Vagina (tissue), 2 donors: ENCODE measurements at regions not wholly inside any gene's neighbourhood (a gene's known extent, or its start where the extent isn't known, plus 50 kb on each side); places are given as distances from the start of the nearest gene placed in this dataset.

Experiments
- DNase-seq, 2 donors: peaks; one replicate each; pipeline ENCODE4 v3.0.0-alpha.2; 2017; ENCODE audit errors: extremely low spot score in 2 of 2
- H3K27ac ChIP-seq: fragments of 200-600 bp; sonication (generic); one replicate; pipeline ENCODE4 v1.5.1; 2019
- H3K27me3 ChIP-seq: fragments of 200-600 bp; sonication (generic); one replicate; pipeline ENCODE4 v1.5.1; 2019
- H3K36me3 ChIP-seq, 2 donors: fragments of 200-600 bp; sonication (generic); one replicate each; pipeline ENCODE4 v1.5.1; 2017 to 2019
- H3K4me1 ChIP-seq: fragments of 200-600 bp; sonication (generic); one replicate; pipeline ENCODE4 v1.5.1; 2019
- H3K4me3 ChIP-seq, 2 donors: fragments of 200-600 bp; sonication (generic); 1 replicate in 1 of 2; 2 replicates in 1 of 2; pipeline ENCODE4 v1.5.1; 2016 to 2019
- H3K9me3 ChIP-seq: fragments of 200-600 bp; sonication (generic); one replicate; pipeline ENCODE4 v1.5.1; 2019
- POLR2A ChIP-seq, 2 donors: fragments of 450-650 bp; IDR thresholded peaks; one replicate each; pipeline ENCODE4 v1.6.1; 2017; ENCODE audit warnings: antibody characterized with exemption in 2 of 2, mild to moderate bottlenecking in 2 of 2, moderate library complexity in 2 of 2
- POLR2AphosphoS5 ChIP-seq, 2 donors: sonication (generic); formaldehyde crosslinking; IDR thresholded peaks; one replicate each; pipeline ENCODE4 v1.9.0; 2017; ENCODE audit warnings: antibody characterized with exemption in 2 of 2, mild to moderate bottlenecking in 2 of 2, low read depth in 1 of 2; ENCODE audit not compliant: insufficient read depth in 1 of 2
- intact Hi-C: fragments of 100-400 bp; cut with DNase I; formaldehyde crosslinking; loops from one replicate; pipeline ENCODE4 v1.15.1; 2023
- TF ChIP-seq, protein P1 (sequence below), 3 experiments: fragments of 450-650 bp in 2 of 3; fragments of 200-600 bp in 1 of 3; sonication (generic) in 1 of 3; IDR thresholded peaks; one replicate each; pipeline ENCODE4 v1.5.1; 2017 to 2019; ENCODE audit warnings: antibody characterized with exemption in 3 of 3, mild to moderate bottlenecking in 2 of 3, moderate library complexity in 2 of 3

DNA sequence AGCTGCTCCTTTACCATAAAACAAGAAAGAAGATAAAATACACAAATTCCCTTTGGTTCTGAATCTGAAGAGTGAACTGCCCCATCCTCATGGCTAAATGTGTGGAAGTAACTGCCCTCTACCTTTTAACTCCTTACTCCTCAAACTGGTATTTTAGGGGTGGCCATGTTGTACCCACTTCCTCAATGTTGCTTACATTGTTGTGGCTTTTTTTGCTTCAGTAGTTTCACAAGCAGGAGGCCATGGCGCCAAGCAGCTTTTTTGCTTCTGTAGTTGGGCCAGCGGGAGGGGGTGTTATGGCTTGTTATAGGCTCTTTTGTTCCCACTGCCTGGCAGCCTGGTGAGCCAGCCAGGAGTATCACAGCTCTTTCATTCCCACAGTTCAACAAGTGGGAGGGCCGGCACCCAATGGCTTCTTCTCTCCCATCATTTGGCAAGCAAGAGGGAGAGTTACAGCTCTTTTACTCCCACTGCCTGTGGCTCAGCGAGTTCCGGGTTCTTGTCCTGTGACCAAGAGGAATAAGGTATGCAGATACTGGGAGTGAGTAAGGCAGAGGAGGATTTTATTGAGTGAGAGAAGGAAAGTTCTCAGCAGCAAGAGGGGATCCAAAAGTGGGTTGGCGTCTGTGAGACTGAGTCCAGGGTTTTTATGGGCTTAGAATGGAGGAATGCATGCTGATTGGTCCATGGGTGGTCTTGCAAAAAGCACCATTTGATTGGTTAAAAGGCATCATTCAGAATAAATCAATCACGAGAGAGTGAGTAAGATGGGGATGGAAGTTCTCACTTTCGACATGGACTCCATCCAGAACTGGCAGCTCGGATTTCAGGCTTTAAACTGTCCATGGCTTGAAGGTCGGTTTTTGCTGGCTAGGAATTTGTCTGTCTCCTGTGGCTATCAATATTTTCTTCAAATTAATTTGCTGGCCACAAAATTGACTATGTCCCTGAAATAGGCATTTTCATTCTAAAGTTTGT is 429.6 kb downstream of the HLX start:
- Histone ChIP-seq H3K4me3 (no peak overlapping the region), H3K36me3 (no peaks in the 10 kb centered on the region), H3K9me3 (no peaks in the 10 kb centered on the region), H3K4me1 (no peaks in the 10 kb centered on the region), H3K27me3 (no peaks in the 10 kb centered on the region), H3K27ac (no peak overlapping the region)
- no peak for DNase-seq
- intact Hi-C loops: no loop called here
- TF ChIP-seq POLR2AphosphoS5 (IDR thresholded peaks at IDR 0.05; ENCODE audit: insufficient read depth in 1 of 2, low read depth in 1 of 2) (no peak), POLR2A (IDR thresholded peaks at IDR 0.05) (no peak)
- TF ChIP-seq, protein P1, sequence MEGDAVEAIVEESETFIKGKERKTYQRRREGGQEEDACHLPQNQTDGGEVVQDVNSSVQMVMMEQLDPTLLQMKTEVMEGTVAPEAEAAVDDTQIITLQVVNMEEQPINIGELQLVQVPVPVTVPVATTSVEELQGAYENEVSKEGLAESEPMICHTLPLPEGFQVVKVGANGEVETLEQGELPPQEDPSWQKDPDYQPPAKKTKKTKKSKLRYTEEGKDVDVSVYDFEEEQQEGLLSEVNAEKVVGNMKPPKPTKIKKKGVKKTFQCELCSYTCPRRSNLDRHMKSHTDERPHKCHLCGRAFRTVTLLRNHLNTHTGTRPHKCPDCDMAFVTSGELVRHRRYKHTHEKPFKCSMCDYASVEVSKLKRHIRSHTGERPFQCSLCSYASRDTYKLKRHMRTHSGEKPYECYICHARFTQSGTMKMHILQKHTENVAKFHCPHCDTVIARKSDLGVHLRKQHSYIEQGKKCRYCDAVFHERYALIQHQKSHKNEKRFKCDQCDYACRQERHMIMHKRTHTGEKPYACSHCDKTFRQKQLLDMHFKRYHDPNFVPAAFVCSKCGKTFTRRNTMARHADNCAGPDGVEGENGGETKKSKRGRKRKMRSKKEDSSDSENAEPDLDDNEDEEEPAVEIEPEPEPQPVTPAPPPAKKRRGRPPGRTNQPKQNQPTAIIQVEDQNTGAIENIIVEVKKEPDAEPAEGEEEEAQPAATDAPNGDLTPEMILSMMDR (IDR thresholded peaks at IDR 0.05): no peak

DNA sequence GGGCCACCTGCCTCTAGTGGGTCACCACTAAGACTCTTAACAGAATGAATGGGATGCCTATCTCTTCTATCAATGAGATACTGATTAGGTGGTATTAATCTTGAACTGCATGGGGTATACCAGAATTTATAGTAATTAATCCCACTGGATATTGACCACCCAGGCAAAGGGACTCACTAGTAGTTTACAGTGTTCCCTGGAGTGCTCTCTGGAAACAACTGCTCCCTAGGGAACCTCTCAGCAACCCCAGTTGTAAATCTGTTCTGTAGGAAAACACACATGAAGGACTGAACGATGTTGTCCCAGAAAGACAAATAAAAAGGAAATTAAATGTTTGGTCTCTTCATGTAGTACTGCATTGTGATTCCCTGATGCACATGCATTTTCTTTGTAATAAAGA is 430.5 kb downstream of the HLX start:
- Histone ChIP-seq H3K9me3 (no peaks in the 10 kb centered on the region), H3K36me3 (no peaks in the 10 kb centered on the region), H3K4me1 (no peaks in the 10 kb centered on the region), H3K27ac (no peak overlapping the region), H3K4me3 (no peak overlapping the region), H3K27me3 (no peaks in the 10 kb centered on the region)
- intact Hi-C loops: no loop called here
- DNase-seq: no peak
- TF ChIP-seq POLR2AphosphoS5 (IDR thresholded peaks at IDR 0.05; ENCODE audit: insufficient read depth in 1 of 2, low read depth in 1 of 2): no peak
- TF ChIP-seq, protein P1 (IDR thresholded peaks at IDR 0.05): no peak
- TF ChIP-seq POLR2A (IDR thresholded peaks at IDR 0.05): no peak

DNA sequence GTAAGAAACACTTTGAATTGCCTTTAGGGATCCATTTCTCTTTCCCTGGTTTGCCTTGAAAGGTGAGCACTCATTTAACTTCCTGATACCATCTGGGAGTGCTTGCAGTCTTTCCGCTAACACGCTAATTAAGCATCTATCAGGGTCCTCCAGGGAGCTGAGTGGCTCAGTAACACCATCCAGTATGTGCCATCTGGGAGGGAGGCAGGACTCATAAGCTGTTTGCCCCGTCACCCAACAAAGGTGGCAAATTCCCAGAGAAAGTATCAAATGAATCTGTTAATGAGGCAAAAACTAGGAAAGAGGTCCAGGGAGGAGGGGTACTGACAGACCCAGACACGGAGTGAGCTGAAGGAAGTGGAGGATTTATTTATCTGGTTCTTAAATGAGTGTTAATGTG is 430.9 kb downstream of the HLX start:
- Histone ChIP-seq H3K4me3 (no peak overlapping the region), H3K9me3 (no peaks in the 10 kb centered on the region), H3K36me3 (no peaks in the 10 kb centered on the region), H3K27ac (no peak overlapping the region), H3K4me1 (peaks cover 2% of the 10 kb centered on the region), H3K27me3 (no peaks in the 10 kb centered on the region)
- TF ChIP-seq, protein P1 (IDR thresholded peaks at IDR 0.05): no peak
- no peak for DNase-seq
- intact Hi-C loops: no loop called here

DNA sequence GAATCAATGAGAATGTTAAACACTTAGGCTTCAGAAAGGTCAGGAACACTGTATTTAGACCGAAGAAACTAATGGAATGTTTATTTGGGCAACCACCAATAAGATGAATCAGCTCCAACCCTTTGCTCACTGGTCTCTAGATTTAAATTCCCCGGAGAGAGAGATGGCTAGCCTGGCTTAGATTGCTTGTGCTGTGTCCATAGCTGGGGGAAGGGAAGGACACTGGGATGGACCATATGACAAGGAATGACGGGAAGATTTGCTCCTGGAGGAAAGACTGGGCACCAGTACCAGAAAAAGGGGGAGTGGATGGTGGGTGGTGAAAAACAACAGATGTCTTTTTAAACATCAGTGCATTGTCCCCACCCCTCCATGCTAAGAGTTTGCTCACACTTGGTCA is 426.6 kb downstream of the DUSP10 start:
- intact Hi-C loops: no loop called here
- Histone ChIP-seq H3K9me3 (no peaks in the 10 kb centered on the region), H3K27ac (no peak overlapping the region), H3K4me3 (no peak overlapping the region), H3K27me3 (no peaks in the 10 kb centered on the region), H3K36me3 (no peaks in the 10 kb centered on the region), H3K4me1 (peaks cover 9% of the 10 kb centered on the region)
- TF ChIP-seq POLR2A (IDR thresholded peaks at IDR 0.05) (no peak), POLR2AphosphoS5 (IDR thresholded peaks at IDR 0.05; ENCODE audit: insufficient read depth in 1 of 2, low read depth in 1 of 2) (no peak)
- TF ChIP-seq, protein P1 (IDR thresholded peaks at IDR 0.05): no peak
- DNase-seq: no peak

DNA sequence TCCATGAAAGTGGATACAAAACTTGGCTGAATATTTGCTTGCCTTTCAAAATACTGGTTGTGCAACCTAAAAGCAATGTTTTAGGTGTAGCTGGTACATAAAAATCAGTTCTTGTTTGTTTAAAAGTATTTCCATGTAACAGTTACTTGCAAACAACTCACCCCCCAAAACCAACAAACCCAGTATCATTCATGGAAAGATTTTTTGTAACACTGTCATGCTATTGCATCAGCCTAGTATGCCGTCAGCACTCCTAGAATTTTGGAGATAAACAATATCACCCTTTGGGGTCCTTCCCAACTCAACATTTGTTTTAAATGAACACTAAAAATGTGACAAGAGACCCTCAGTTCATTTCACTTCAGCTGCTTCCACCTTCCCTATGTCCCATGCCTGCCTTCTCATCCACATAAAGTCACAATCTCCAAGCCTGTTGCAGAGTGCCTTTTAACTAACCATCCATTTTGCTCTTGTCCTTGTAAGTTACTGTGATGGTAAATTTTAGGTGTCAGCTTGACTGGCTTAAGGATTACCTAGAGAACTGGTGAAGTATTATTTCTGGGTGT is 425.3 kb downstream of the DUSP10 start:
- intact Hi-C loops: no loop called here
- DNase-seq: no peak
- TF ChIP-seq POLR2AphosphoS5 (IDR thresholded peaks at IDR 0.05; ENCODE audit: insufficient read depth in 1 of 2, low read depth in 1 of 2) (no peak), POLR2A (IDR thresholded peaks at IDR 0.05) (no peak)
- TF ChIP-seq, protein P1 (IDR thresholded peaks at IDR 0.05): no peak
- no peak overlapping the region for H3K27ac ChIP-seq
- H3K27me3 ChIP-seq: no peaks in the 10 kb centered on the region
- no peaks in the 10 kb centered on the region for H3K9me3 ChIP-seq
- no peaks in the 10 kb centered on the region for H3K36me3 ChIP-seq
- no peak overlapping the region for H3K4me3 ChIP-seq
- H3K4me1 ChIP-seq: peaks cover 9% of the 10 kb centered on the region
